PC-3 (cell line): ENCODE measurements at regions not wholly inside any gene's neighbourhood (a gene's known extent, or its start where the extent isn't known, plus 50 kb on each side); places are given as distances from the start of the nearest gene placed in this dataset.
A peak's percentile ranks its signal among the peaks of the same experiment; 100 is the strongest.

ENCODE experiments used
- ATAC-seq: fragments of 200-7000 bp; cut with Tn5 transposase; 2 replicates; pipeline ENCODE4 v1.9.1; 2020; ENCODE audit warnings: mild to moderate bottlenecking, moderate library complexity
- BruUV-seq: library from RNA; stranded (reverse); fragments of 400-500 nt; replicated peaks from 2 replicates; lab custom pipeline; 2021; lab: Mats Ljungman, UMichigan
- CTCF ChIA-PET: fragments of 300-600 bp; sonication (Branson Sonifier 250); formaldehyde crosslinking; loops from one replicate; lab custom pipeline; 2022; ENCODE audit warnings: antibody characterized with exemption; lab: Charles Lee
- POLR2A ChIA-PET: fragments of 300-600 bp; sonication (Branson Sonifier 250); formaldehyde crosslinking; loops from one replicate; lab custom pipeline; 2022; ENCODE audit warnings: antibody characterized with exemption; ENCODE audit not compliant: unreplicated experiment; lab: Charles Lee
- DNase-seq: peaks from one replicate; pipeline ENCODE4 v3.0.0-alpha.2; 2015
- H2AFZ ChIP-seq: fragments of 300-600 bp; sonication (generic); 2 replicates; pipeline ENCODE4 v1.6.0; 2016; ENCODE audit warnings: antibody characterized with exemption, low read length
- H3F3A ChIP-seq: fragments of 300-600 bp; sonication (generic); one replicate; pipeline ENCODE4 v1.6.0; 2017; ENCODE audit warnings: antibody characterized with exemption, low read length, control low read depth, mild to moderate bottlenecking; ENCODE audit not compliant: unreplicated experiment
- H3K27ac ChIP-seq: fragments of 300-600 bp; sonication (generic); 2 replicates; pipeline ENCODE4 v1.5.1; 2016; ENCODE audit warnings: mild to moderate bottlenecking, low read length
- H3K27me3 ChIP-seq: fragments of 300-600 bp; sonication (generic); 2 replicates; pipeline ENCODE4 v1.6.1; 2016; ENCODE audit warnings: low read length, mixed read lengths
- H3K36me3 ChIP-seq: fragments of 300-600 bp; sonication (generic); 2 replicates; pipeline ENCODE4 v1.6.1; 2016; ENCODE audit warnings: low read depth, mixed run types, low read length, mixed read lengths
- H3K4me1 ChIP-seq: fragments of 300-600 bp; sonication (generic); 2 replicates; pipeline ENCODE4 v1.5.1; 2016; ENCODE audit warnings: low read length; ENCODE audit not compliant: insufficient read depth
- H3K4me2 ChIP-seq: fragments of 300-600 bp; sonication (generic); 2 replicates; pipeline ENCODE4 v1.6.0; 2016; ENCODE audit warnings: low read length
- H3K4me3 ChIP-seq: fragments of 300-600 bp; sonication (generic); 2 replicates; pipeline ENCODE4 v1.5.1; 2016; ENCODE audit warnings: mild to moderate bottlenecking, low read length, mixed read lengths
- H3K79me2 ChIP-seq: fragments of 300-600 bp; sonication (generic); 2 replicates; pipeline ENCODE4 v1.6.1; 2017; ENCODE audit warnings: low read length, mixed read lengths
- H3K9ac ChIP-seq: fragments of 300-600 bp; sonication (generic); 2 replicates; pipeline ENCODE4 v1.6.0; 2016; ENCODE audit warnings: mild to moderate bottlenecking, low read length
- H3K9me2 ChIP-seq: fragments of 300-600 bp; sonication (generic); replicated peaks from 2 replicates; pipeline ENCODE4 v1.6.1; 2016; ENCODE audit warnings: mixed run types, low read length, mixed read lengths
- H3K9me3 ChIP-seq: fragments of 300-600 bp; sonication (generic); 2 replicates; pipeline ENCODE4 v1.6.1; 2016; ENCODE audit warnings: low read length, mixed read lengths
- H4K20me1 ChIP-seq: fragments of 300-600 bp; sonication (generic); 2 replicates; pipeline ENCODE4 v1.6.1; 2016; ENCODE audit warnings: low read length, mixed read lengths
- CTCF ChIP-seq: fragments of 300-600 bp; sonication (generic); conservative IDR thresholded peaks from 2 replicates; pipeline ENCODE4 v1.5.1; 2017; ENCODE audit warnings: antibody characterized with exemption, low read depth, mild to moderate bottlenecking, low read length
- EZH2 ChIP-seq: fragments of 300-600 bp; sonication (generic); IDR thresholded peaks from one replicate; pipeline ENCODE4 v1.6.1; 2017; ENCODE audit warnings: antibody characterized with exemption, mild to moderate bottlenecking, low read length; ENCODE audit not compliant: unreplicated experiment
- EZH2phosphoT487 ChIP-seq: fragments of 300-600 bp; sonication (generic); IDR thresholded peaks from 2 replicates; pipeline ENCODE4 v1.6.1; 2018; ENCODE audit warnings: mild to moderate bottlenecking, antibody characterized with exemption, low read length, borderline replicate concordance
- intact Hi-C: fragments of 100-400 bp; cut with micrococcal nuclease; formaldehyde crosslinking; loops from 2 replicates; pipeline ENCODE4 v1.9.0; 2023

GRCh38 chr20:21456207-21456606 lies 57.7 kb downstream of the NKX2-2 start:
- no peak overlapping the region for H2AFZ ChIP-seq

GRCh38 chr20:21453690-21454089 lies 56.4 kb upstream of the NKX2-4 start:
- Histone ChIP-seq H4K20me1 (no peaks in the 10 kb centered on the region), H3K9me2 (no peaks in the 10 kb centered on the region), H3K27ac (no peak overlapping the region), H3K9me3 (no peaks in the 10 kb centered on the region), H3K36me3 (no peaks in the 10 kb centered on the region), H3K4me1 (peaks cover 4% of the 10 kb centered on the region; the same call in 1 of the 2 replicates), H3K79me2 (no peaks in the 10 kb centered on the region), H3K4me3 (no peak overlapping the region), H3K4me2 (0 out of 2 replicates have a peak overlapping the region, but pooled peaks have one; percentile 5), H3K27me3 (peaks cover 9% of the 10 kb centered on the region), H3F3A (no peaks in the 10 kb centered on the region), H3K9ac (no peak overlapping the region), H2AFZ (no peak overlapping the region)
- TF ChIP-seq EZH2phosphoT487 (no peak), CTCF (no peak), EZH2 (no peak)
- ChIA-PET CTCF (interaction anchor here (0.5 kb wide), 1 partner anchor 111 kb away, joined by 4 read pairs; no protein-coding TSS in a partner anchor), POLR2A (no interaction called here)
- intact Hi-C loops, result no loop called here
- peak; percentile 27 for ATAC-seq
- DNase-seq, result peak; percentile 25
- BruUV-seq, result no TSS peak

More at GRCh38 chr20:21456207-21456606, 57.7 kb downstream of the NKX2-2 start:
- intact Hi-C loops, result no loop called here
- ATAC-seq (no peak), DNase-seq (no peak)
- Histone ChIP-seq H3K79me2 (no peaks in the 10 kb centered on the region), H3K9me3 (no peaks in the 10 kb centered on the region), H4K20me1 (no peaks in the 10 kb centered on the region), H3K9ac (no peak overlapping the region), H3K4me3 (no peak overlapping the region), H3F3A (no peaks in the 10 kb centered on the region), H3K4me2 (no peak overlapping the region), H3K27ac (no peak overlapping the region), H3K27me3 (peaks cover 27% of the 10 kb centered on the region), H3K36me3 (no peaks in the 10 kb centered on the region), H3K4me1 (no peaks in the 10 kb centered on the region), H3K9me2 (no peaks in the 10 kb centered on the region)
- CTCF ChIA-PET, result no interaction called here
- BruUV-seq, result no TSS peak
- no peak for TF ChIP-seq EZH2phosphoT487
- no peak for TF ChIP-seq CTCF
- no peak for TF ChIP-seq EZH2
- POLR2A ChIA-PET, result no interaction called here

GRCh38 chr20:21450572-21450971 lies 53.2 kb upstream of the NKX2-4 start:
- no peak overlapping the region for H3K4me3 ChIP-seq
- POLR2A ChIA-PET, result no interaction called here
- TF ChIP-seq EZH2phosphoT487 (no peak), EZH2 (no peak), CTCF (no peak)
- CTCF ChIA-PET, result no interaction called here
- no peaks in the 10 kb centered on the region for H3F3A ChIP-seq
- no peak overlapping the region for H3K9ac ChIP-seq
- ATAC-seq (peak; percentile 99), DNase-seq (peak; percentile 76)
- BruUV-seq, result no TSS peak
- no peaks in the 10 kb centered on the region for H3K9me2 ChIP-seq
- no peaks in the 10 kb centered on the region for H3K9me3 ChIP-seq
- H2AFZ ChIP-seq, result no peak overlapping the region
- H3K36me3 ChIP-seq, result no peaks in the 10 kb centered on the region
- H4K20me1 ChIP-seq, result no peaks in the 10 kb centered on the region
- H3K27ac ChIP-seq, result no peak overlapping the region
- H3K27me3 ChIP-seq, result no peaks in the 10 kb centered on the region
- no peaks in the 10 kb centered on the region for H3K79me2 ChIP-seq
- intact Hi-C loops, result no loop called here
- no peak overlapping the region for H3K4me2 ChIP-seq
- H3K4me1 ChIP-seq, result peaks cover 4% of the 10 kb centered on the region; the same call in 1 of the 2 replicates
